Right cardiac atrium (tissue), 5 donors: ENCODE measurements at regions not wholly inside any gene's neighbourhood (a gene's known extent, or its start where the extent isn't known, plus 50 kb on each side); places are given as distances from the start of the nearest gene placed in this dataset.
A peak's percentile ranks its signal among the peaks of the same experiment; 100 is the strongest.

Experiments
- ATAC-seq, 2 donors: fragments of 200-7000 bp; cut with Tn5 transposase; one replicate each; pipeline versions ENCODE4 v1.8.0 to v1.9.1; 2020; ENCODE audit warnings: moderate library complexity in 2 of 2, mild to moderate bottlenecking in 1 of 2
- DNase-seq, 3 donors: peaks; one replicate each; pipeline ENCODE4 v3.0.0-alpha.2; 2020
- H3K27ac ChIP-seq: one replicate; pipeline ENCODE4 v1.5.1; 2013; ENCODE audit warnings: mild to moderate bottlenecking, low read length, control low read depth, moderate library complexity
- H3K27me3 ChIP-seq: one replicate; pipeline ENCODE4 v1.6.1; 2013; ENCODE audit not compliant: control insufficient read depth, insufficient read depth
- H3K4me1 ChIP-seq: one replicate; pipeline ENCODE4 v1.6.1; 2013; ENCODE audit warnings: low read length; ENCODE audit not compliant: control insufficient read depth, insufficient read depth
- H3K4me3 ChIP-seq: one replicate; pipeline ENCODE4 v1.5.1; 2013; ENCODE audit warnings: low read length, control low read depth
- H3K9me3 ChIP-seq: one replicate; pipeline ENCODE4 v1.6.1; 2013; ENCODE audit warnings: low read length; ENCODE audit not compliant: control insufficient read depth
- WGBS: extraction: QIAGEN DNeasy Blood & Tissue Kit; methylation state at CpG from one replicate; pipeline ENCODE4 v1.1.7; 2013; 5-methylcytosine and 5-hydroxymethylcytosine counted together
- intact Hi-C, 4 donors: fragments of 100-400 bp; cut with DNase I; formaldehyde crosslinking; loops; one replicate each; pipeline versions ENCODE4 v1.11.0 to v1.14.0; 2022 to 2023
- donor health status: healthy with polysubstance abuse.
- donor health status: DM: no; HTN: yes; CAD: no.
- donor health status: DM: no; HTN: no; CAD: no.
- donor health status: DM: no; HTN: yes; CAD: no; lungs with severe emphysema.
- donor health status: DM: yes; HTN: yes; CAD: no.

DNA sequence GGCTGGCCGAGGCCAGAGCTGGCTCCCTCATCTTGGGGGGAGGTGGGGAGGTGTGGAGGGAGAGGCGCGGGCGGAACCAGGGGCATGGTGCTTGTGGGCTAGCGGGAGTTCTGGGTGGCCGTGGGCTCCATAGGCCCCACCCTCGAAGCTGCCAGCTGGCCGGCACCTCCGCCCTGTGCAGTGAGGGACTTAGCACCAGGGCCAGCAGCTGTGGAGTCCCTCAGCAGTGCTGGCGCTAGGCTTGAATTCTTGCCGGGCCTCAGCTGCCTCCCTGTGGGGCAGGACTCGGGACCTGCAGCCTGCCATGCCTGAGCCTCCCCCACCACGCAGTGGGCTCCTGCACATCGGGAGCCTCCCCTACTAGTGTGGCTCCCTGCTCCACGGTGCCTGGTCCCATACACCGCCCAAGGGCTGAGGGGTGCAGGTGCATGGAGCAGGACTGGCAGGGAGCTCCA, 603.3 kb downstream of the PCDH18 start:
- WGBS: 91% methylated on average over 16 of the region's 16 CpGs

DNA sequence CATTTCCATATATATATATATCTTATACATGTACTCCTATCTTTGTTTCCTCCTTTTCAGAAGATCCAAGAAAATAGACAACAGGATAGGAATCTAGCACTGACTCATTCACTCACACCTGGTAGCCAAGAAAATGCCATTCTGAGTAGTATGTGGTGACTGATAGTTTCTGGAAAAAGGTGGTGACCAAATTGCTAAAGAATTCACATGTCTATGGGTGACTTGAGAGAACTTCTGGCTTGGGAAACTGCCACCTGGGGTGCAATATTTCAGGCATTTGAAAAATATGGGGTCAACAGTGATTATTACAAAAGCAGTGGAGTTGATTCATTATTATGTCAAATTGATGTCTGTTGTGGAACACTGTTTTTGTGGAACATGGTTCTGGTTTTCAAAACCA, 605.1 kb downstream of the PCDH18 start:
- DNase-seq (no peak), ATAC-seq (no peak)
- no peaks in the 10 kb centered on the region for H3K27me3 ChIP-seq
- H3K4me3 ChIP-seq: no peak overlapping the region
- intact Hi-C loops: no loop called here
- H3K4me1 ChIP-seq: no peaks in the 10 kb centered on the region
- no peak overlapping the region for H3K27ac ChIP-seq
- H3K9me3 ChIP-seq: no peaks in the 10 kb centered on the region

More for the DNA sequence above, 603.3 kb downstream of the PCDH18 start:
- ATAC-seq: peak in 1 of 2 donors; percentile 23
- Histone ChIP-seq H3K9me3 (no peaks in the 10 kb centered on the region), H3K27me3 (no peaks in the 10 kb centered on the region), H3K4me1 (no peaks in the 10 kb centered on the region), H3K27ac (no peak overlapping the region), H3K4me3 (no peak overlapping the region)
- peak in 1 of 3 donors; percentile 23 for DNase-seq
- intact Hi-C loops: no loop called here

DNA sequence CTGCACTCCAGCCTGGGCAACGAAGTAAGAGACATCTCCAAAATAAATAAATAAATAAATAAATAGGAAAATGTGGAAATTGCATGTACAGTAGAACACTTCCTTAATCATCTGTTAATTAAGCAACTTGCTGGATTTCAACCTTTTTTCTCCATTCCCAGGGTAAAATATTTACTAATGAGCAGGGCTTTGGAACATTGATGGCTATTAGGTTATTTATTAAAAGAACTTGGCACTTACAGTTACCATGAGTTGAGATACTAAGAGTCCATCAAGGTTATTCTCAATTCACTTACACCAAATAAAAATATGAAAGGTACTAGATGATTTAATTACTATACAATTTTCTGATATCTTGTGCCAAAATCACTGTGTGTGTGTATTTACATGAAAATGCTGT, 607.1 kb downstream of the PCDH18 start:
- ATAC-seq: no peak
- H3K4me3 ChIP-seq: no peak overlapping the region
- no peaks in the 10 kb centered on the region for H3K27me3 ChIP-seq
- no peaks in the 10 kb centered on the region for H3K9me3 ChIP-seq
- DNase-seq: no peak
- intact Hi-C loops: no loop called here
- H3K27ac ChIP-seq: no peak overlapping the region
- H3K4me1 ChIP-seq: no peaks in the 10 kb centered on the region
- 89% methylated on average over 1 of the region's 1 CpG for WGBS

DNA sequence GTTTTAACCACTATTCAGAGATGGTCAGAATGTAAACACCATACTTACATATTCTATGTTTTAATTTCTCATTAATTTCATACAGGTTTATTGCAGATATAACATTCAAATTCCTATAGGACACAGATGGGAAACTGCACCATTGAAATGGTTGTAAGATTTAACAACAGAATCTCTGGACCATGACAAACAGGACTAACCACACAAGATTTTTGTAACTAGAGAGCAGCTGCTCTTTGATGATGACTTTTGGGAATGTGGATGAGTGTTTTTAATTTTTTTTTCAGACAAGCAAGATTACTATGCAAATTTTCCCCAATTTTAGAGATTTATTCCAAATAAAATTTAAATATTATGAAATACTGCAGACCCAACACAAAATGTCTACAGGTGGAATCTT, 610.2 kb downstream of the PCDH18 start:
- Histone ChIP-seq H3K27ac (no peak overlapping the region), H3K4me3 (no peak overlapping the region), H3K4me1 (no peaks in the 10 kb centered on the region), H3K9me3 (no peaks in the 10 kb centered on the region), H3K27me3 (no peaks in the 10 kb centered on the region)
- DNase-seq (no peak), ATAC-seq (no peak)
- intact Hi-C loops: no loop called here

DNA sequence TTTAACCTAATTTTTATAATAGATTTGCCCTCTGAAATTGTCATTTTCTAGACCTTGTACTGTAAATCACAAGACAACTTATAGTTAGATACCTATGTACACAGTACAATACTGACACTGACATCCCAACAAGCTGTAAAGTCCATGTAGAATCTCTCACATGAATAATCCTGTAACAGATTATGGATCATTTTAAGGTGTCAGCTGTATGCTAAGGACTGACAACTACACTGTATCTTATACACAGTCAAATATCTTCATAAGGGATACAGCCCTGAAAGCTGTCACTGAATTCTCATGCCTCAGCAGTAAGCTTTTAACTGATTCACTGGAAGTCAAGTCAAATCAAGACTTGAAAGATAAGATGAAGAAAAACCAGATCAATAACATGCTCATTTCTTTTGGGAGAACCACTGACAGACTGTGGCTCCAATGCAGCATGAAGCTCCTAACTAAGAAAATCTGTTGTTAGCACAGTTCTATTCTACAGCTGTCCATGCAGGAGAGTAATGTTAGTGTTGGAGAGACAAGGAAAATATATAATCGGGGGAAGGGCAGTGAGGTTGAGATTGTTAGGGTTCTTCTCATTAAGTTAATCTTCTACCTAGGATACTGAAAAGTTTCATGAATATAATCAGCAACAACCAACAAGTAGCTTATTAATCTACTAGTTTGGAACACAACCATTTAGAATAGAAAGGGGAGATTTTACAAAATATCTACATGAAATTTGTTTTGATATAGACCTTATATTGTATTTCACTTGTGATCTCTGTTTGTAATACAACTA, 612.0 kb downstream of the PCDH18 start:
- H3K27me3 ChIP-seq: no peaks in the 10 kb centered on the region
- H3K4me3 ChIP-seq: no peak overlapping the region
- 87% methylated on average over 1 of the region's 1 CpG for WGBS
- intact Hi-C loops: no loop called here
- no peaks in the 10 kb centered on the region for H3K9me3 ChIP-seq
- no peaks in the 10 kb centered on the region for H3K4me1 ChIP-seq
- DNase-seq (no peak), ATAC-seq (no peak)
- H3K27ac ChIP-seq: no peak overlapping the region

DNA sequence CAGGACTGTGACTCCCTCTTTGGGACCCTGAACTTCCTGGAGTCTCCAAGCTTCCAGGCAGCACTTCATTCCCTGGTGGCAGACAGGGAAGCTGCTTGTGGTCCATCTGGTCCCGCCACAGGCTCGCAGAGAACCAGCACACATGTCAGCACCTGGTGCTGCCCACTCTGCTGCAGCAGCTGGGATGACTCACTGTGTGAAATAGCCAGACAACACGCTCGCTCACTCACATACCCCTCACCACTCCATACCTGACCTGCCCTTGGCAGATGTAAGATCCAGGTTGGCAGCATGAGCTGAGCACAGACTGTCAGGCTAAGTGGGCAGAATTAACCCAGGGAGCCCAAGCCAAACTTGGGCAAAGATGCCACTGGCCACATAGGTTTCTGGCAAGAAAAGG, 613.5 kb downstream of the PCDH18 start:
- no peaks in the 10 kb centered on the region for H3K9me3 ChIP-seq
- ATAC-seq (no peak), DNase-seq (peak in 1 of 3 donors; percentile 25)
- H3K27ac ChIP-seq: no peak overlapping the region
- WGBS: 82% methylated on average over 4 of the region's 4 CpGs
- intact Hi-C loops: no loop called here
- H3K4me1 ChIP-seq: no peaks in the 10 kb centered on the region
- no peak overlapping the region for H3K4me3 ChIP-seq
- H3K27me3 ChIP-seq: no peaks in the 10 kb centered on the region

DNA sequence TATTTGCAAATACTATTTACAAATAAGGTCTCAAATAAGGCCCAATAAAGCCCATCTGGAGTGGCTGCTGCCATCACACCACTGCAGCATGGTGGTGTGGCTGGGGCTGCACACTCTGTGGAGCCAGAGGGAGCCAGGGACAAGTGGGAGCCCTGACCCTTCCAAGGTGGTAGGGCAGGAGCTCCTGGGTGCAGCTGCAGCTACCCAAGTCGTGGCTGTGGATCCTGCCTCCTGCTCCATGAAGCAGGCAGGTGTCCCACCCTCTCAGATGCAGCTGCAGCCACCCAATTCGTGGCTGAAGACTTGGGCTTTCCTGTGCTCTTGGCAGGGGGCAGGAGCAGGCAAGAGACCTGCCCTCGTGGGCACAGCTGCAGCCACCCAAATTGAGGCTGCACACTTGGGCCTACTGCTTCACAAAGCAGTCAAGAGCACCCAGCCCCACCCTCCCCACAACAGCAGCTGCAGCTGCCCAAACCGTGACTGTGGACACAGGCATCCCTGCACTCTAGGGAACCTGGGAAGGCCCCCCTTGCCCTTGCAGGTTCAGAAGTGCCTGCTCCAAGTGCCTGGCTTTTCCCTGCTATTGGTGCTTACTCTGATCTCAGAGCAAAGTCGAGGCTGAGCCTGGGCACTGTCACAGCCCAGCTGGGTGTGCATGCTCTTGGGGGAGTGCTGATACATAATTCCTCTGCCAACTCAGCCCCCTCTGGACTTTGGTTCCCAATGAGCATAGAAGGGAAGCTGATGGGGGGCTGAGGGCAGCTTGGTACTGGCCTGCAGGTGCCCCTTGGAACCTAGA, 614.8 kb downstream of the PCDH18 start:
- Histone ChIP-seq H3K4me3 (no peak overlapping the region), H3K27me3 (no peaks in the 10 kb centered on the region), H3K27ac (no peak overlapping the region), H3K4me1 (no peaks in the 10 kb centered on the region), H3K9me3 (no peaks in the 10 kb centered on the region)
- 60% methylated on average over 5 of the region's 5 CpGs for WGBS
- peak in 2 of 3 donors; percentile 24 to 35 for DNase-seq
- no peak for ATAC-seq
- intact Hi-C loops: no loop called here

DNA sequence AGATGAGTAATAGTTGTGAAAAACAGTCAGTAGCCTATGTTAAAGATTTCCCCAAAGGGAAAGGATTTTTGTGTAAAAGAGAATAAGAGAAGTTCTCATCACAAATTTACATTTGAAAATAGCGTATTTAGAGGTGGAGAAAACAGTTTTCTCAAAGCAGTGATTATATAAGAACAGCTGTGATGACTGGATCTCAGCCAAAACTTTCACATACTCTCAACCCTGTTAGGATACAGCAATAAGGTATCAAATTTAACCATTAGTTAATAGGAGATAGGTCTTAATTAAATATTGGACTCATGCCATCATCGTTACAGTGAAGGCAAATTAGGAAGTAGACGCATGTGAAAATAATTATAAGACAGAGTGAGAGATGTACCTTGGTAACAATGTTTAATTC, 622.7 kb downstream of the PCDH18 start:
- H3K27ac ChIP-seq: no peak overlapping the region
- H3K27me3 ChIP-seq: no peaks in the 10 kb centered on the region
- WGBS: 54% methylated on average over 3 of the region's 3 CpGs
- no peak for ATAC-seq
- H3K9me3 ChIP-seq: no peaks in the 10 kb centered on the region
- no peaks in the 10 kb centered on the region for H3K4me1 ChIP-seq
- H3K4me3 ChIP-seq: no peak overlapping the region
- no peak for DNase-seq
- intact Hi-C loops: no loop called here

DNA sequence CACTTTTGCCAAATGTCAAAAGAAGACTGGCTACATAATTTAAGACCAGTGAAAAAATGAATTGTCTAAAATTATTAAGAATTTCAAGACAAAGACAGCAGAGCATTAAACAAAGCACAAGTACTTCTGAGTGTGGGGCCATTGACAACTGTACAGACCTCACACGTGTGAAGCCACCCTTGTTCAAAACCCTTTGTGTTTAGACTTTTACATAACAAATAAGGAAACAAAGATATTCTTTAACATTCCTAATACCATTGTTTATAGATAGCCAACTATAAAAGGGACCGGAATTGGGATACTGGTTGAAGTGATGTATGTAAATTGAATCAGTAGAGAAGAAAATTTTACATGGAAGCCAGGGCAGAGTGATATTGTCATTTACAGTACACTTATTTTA, 624.2 kb downstream of the PCDH18 start:
- WGBS: 80% methylated on average over 2 of the region's 2 CpGs
- intact Hi-C loops: no loop called here
- no peaks in the 10 kb centered on the region for H3K4me1 ChIP-seq
- H3K4me3 ChIP-seq: no peak overlapping the region
- no peaks in the 10 kb centered on the region for H3K27me3 ChIP-seq
- H3K9me3 ChIP-seq: no peaks in the 10 kb centered on the region
- DNase-seq: no peak
- no peak for ATAC-seq
- no peak overlapping the region for H3K27ac ChIP-seq

DNA sequence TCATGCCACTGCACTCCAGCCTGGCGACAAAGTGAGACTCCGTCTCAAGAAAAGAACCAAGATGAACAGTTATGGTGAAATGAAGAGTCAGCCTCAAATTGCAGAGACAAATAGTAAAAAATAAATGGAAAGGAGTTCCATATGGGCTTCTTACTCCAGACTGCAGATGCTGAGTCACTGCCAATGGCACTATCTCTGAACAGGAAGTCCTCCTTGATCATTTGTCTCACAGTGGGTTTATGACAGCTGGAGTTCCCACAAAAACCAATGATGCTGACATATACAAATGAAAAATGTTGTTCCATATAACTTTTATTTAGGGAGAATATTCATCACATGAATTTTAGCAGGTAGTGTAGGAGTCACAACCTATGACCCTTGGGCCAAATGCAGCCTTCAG, 631.6 kb downstream of the PCDH18 start:
- ATAC-seq (no peak), DNase-seq (no peak)
- intact Hi-C loops: no loop called here
- no peaks in the 10 kb centered on the region for H3K9me3 ChIP-seq
- no peak overlapping the region for H3K27ac ChIP-seq
- no peaks in the 10 kb centered on the region for H3K27me3 ChIP-seq
- 95% methylated on average over 2 of the region's 2 CpGs for WGBS
- no peak overlapping the region for H3K4me3 ChIP-seq
- no peaks in the 10 kb centered on the region for H3K4me1 ChIP-seq

DNA sequence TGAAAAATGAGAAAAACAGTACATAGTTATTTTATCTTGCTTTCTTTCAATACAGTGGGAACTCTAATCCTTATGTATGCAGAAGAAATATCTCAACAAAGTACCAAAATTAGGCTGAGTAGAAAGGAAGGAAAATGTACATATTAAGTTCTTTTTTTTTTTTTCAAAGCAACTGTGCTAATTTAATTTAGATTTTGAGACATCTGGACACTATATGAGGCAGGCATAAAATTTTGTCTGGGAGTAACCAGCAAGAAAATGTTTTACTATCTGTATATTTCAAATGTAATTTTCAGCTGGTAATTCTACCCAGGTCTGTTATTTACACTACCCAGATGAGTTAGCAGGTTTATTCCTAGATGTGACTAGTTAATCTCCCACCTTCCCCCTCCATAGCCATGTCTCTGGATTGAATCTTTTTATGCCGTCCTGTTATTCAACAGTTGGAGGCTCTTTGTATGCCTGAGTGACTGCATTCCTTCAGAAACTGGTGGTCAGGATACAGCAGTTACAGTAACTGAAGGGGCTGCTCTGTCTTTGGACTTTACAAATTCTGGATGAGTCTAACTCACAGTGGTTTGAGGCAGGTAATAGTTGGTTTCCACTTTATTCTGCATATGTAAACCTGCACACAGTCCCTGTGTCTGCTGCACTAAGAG, 633.6 kb downstream of the PCDH18 start:
- 45% methylated on average over 1 of the region's 1 CpG for WGBS
- H3K4me3 ChIP-seq: no peak overlapping the region
- DNase-seq: no peak
- no peak for ATAC-seq
- H3K9me3 ChIP-seq: no peaks in the 10 kb centered on the region
- intact Hi-C loops: no loop called here
- no peaks in the 10 kb centered on the region for H3K27me3 ChIP-seq
- H3K27ac ChIP-seq: no peak overlapping the region
- H3K4me1 ChIP-seq: no peaks in the 10 kb centered on the region
